Activated CD8-positive, alpha-beta memory T cell treated with anti-CD3 and anti-CD28 coated beads for 24 hours (primary cell): ENCODE measurements at regions not wholly inside any gene's neighbourhood (a gene's known extent, or its start where the extent isn't known, plus 50 kb on each side); places are given as distances from the start of the nearest gene placed in this dataset.

Experiments used
- DNase-seq: peaks from one replicate; pipeline ENCODE4 v3.0.0-alpha.2; 2020

DNA sequence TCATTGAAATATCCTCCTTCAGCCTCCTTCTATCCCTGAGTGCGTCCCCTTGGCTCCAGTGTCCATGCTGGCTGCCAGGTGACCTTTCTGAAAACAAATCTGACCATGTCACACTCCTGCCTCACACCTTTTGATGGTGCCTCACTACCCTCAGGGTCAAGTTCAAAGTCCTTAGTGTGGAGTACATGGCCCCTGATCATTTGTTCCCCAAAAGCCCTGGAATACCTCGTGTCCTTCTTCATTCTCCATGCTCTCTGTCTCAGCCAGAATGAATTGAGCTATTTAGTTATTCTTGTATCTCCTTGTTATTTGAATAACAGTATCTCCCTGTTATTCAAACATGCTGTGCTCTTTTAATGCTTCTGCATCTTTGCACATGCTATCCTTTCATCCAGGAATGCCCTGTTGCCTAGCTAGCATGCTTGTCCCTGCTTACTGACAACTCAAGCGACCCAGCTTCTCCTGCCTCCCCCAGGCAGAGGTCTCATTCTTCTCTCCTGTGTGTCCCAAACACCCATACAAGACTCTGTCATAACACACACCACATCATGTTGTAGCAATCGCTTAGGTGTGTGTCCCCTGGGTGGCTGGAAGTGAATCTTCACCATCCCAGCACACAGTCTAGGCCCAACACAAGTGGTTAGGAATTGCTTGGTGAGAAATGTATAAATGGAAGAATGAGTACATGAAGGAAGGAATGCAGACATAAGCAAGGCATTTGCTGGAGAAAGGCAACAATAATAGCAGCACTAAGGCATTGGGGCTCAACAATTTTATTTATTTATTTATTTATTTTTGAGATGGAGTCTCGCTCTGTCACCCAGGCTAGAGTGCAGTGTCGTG lies 144.0 kb downstream of the DDX1 start:
- DNase-seq = no peak

DNA sequence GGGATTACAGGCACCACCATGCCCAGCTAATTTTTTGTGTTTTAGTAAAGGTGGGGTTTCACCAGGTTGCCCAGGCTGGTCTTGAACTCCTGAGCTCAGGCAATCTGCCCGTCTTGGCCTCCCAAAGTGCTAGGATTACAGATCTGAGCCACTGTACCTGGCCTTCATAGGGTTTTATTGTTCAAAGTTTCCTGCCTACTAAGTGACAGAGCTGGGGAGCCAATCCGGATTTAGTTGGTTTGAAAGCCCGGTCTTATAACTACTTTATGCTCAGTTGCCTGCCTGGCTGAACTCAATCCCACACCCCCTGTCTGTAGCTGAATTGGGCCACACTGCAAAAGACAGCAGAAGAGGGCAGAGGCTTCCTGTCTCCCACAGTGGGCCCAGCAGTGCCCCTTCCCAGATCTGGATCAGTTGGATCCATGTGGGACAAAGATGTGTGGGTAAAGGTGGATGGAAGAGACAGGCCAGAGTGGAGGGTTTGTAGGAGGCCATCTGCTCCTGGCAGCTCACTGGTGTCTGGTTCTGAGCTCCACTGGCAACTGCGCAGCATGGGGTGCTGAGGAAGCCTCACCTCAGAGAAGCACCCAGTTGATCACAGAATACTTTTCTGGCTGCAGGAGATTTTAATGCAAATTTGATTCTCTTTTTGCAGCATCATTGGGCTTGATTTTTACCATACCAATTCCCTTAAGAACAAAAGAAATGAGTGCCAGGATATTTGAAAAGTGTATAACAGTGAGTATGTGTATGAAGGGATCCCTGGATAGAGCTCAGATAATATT lies 144.9 kb downstream of the DDX1 start:
- no peak for DNase-seq

DNA sequence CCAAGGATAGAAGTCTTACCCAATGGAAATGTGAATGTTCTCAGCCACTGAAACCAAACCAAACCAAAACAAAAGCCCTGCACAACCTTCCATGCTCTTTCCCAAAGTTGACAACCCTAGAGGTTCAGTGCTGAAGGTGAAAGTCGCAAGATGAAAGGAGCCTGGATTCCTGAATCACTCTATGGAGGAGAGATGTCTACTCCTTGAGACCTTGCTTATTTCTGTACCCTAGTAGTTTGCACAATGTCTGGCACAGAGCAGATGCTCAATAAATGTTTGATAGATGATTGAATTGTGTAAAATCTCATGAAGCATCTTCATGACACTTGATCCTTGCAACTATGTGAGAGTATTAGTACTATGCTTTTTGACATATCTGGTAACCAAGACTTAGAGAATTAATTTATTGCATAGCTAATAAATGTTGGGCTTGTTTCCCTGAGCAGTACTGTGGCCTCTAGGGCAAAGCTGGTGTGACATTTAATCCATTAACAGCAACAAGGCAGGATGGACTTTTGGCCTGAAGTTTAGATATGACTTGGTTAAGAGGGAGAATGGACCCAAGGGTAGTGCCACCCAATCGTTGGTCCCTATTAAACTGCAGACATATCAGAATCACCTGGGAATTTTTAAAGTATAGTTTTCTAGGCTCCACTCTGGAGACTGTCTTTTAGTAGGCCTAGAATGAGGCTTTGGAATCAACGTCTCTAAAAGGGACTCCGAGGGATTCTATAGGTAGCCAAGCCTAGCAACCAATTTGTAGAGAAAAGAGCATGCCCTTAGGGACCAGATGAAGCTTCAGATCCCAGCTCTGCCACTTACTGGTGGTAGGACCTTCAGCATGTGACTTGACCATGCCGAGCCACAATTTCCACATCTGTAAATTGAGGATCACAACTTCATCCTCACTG lies 145.9 kb downstream of the DDX1 start:
- no peak for DNase-seq

- DNase-seq = no peak
These were observed 146.5 kb downstream of the DDX1 start for GRCh38 chr2:15738225-15738546.

GRCh38 chr2:15738943-15739342 lies 147.3 kb downstream of the DDX1 start:
- DNase-seq = no peak

DNA sequence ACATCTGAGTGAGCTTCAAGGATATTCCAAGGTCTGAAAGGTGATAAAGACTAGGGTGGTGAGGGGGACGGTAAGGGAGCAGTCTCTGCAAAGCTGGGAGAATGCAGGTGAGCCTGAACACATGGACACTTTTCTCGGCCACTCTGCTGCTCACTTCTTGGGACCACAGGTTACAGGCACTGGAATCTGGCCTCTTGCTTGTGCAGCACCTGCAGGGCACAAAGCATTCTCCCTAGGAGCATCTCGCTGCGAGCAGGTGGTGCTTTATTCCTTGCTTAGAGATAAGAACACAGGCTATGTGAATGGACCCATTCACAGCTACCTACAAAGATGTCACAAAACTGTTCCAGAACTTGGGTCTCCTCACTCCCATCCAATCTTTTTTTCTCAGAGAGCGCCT lies 153.2 kb downstream of the DDX1 start:
- DNase-seq = no peak

DNA sequence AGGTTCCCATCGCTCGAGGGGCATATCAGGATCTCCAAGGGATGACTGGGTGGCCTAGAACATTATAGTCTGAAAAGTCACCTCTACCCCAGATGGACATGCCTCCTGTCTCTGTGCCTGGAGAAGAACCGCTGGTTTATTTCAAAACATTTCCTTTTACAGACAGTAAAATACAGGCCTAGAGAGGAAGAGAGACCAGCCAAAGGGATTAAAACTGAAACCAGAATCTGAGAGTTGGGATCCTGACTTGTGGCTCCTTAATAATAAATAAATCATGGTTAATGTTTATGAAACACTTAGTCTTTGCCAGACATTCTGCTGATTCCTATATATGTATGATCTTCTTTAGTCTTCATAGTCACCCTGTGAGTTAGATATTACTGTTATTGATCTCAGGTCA lies 153.7 kb downstream of the DDX1 start:
- no peak for DNase-seq

- no peak for DNase-seq
These were observed 154.4 kb downstream of the DDX1 start for GRCh38 chr2:15745907-15746702.

- DNase-seq = no peak
These were observed 155.3 kb downstream of the DDX1 start for GRCh38 chr2:15746703-15747550.

DNA sequence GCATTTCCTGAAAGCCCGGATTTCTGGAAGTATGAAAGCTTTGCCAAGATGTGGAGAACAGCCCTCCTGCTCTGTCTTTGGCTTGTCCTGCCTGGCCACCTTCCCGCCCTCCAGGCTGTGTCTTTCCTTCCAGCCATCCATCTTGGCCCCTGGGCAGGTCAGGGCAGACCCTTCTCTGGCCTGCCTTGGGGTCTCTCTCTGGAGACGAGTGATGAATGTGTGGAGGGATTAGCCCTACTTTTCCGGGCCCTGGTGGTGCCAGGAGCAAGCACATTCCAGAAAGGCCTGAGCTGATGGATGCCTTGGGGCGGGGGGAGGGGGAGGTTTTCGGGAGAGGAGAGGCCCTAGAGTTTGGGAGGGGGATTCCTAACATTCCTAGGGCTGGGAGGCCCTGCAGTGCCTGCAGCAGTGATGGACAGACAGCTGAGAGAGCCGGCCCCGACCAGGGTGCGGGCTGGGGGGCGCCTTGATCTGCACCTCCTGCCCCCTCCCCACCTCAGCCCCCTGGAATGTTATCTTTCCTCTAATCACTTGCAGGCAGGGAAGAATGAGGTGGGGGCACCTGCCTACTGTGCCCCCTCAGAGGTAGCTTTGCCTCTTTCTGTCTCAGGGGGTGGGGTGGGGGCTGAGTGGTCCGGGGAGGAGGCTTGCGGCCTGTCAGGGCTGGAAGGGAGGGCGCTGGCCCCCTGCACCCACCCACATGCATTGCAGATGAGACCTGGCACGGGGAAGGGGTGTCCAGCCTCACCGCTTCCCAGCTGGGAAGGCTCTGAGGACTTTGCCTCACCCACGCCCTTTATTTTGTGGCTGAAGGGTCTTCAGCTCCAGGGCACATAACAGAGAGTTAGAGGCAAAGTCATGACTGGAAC lies 156.2 kb downstream of the DDX1 start:
- no peak for DNase-seq

DNA sequence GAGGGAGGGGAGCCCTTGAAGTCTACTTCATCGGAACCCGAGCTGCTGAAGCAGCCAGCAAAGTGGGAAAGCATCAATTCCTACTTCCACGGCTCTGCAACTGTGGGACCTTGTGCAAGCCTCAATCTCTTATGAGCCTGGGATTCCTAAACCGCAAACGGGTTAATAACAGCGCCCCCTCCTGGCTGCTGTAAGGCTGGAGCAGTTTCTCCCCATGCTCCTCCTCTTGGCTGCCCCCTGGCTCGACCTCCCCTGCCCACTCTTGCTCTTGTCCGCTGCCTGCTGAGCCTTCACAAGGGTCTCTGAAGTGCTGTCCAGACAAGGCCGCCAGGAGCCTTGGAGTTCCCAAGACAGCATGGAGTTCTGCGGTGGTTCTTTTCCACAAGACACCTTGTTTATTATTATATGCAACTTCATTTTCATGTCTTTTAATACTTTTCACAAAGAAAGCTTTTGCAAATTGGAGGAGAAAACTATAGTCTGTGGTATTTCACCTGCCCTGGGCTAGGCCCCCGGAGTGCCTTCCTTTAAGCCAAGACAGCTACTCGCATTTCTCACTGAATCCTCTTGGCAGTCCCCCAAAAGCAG lies 157.2 kb downstream of the DDX1 start:
- no peak for DNase-seq

GRCh38 chr2:15749460-15750432 lies 158.1 kb downstream of the DDX1 start:
- no peak for DNase-seq

DNA sequence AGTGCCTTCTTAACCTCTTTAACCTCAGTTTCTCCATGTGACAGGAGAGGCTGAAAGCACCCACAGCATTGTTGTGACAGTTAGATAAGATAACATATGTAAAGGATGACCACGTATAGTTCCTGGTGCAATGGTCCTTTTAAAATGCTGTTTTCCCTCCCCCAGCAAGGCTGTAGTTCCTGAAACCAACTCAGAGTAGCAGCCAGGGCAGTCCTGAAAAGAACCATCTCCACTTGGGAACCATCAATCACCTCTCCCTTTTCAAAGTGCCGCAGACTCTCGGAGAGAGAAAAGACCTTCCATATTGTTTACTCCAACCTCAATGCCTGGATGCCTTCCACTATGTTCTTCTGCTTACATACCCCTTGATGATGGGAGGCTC lies 158.8 kb downstream of the DDX1 start:
- no peak for DNase-seq

GRCh38 chr2:15750822-15751329 lies 159.2 kb downstream of the DDX1 start:
- no peak for DNase-seq

GRCh38 chr2:15751477-15751876 lies 159.8 kb downstream of the DDX1 start:
- DNase-seq = no peak

GRCh38 chr2:15752552-15753232 lies 161.0 kb downstream of the DDX1 start:
- DNase-seq = no peak

DNA sequence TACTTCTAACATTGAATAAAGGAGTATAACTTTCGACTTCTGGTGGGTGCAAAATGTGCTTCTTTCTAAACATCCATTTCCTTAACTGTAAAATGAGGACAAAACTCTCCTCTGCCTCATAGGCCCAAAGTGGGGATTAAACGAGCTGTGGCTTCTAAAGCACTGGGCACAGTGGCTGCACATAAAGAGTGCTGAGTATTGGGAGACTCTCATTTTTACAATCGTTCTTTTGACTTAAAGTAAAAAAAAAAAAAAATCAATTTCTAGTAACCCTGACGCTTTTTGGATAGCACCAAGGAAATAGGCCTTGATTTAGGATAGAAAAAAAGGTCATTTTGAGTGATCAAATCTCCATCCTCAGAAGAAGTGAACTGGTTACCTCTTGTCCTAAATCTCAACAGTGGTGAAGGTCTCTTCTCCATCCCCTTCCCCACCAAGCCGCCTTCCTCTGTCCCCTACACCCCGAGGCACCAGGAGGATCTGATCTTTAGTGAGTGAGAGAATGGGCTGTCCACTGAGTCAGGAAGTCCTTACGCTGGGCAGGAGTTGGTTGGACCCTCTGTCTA lies 161.6 kb downstream of the DDX1 start:
- DNase-seq = no peak
